HG02970 (cell line): ENCODE measurements at regions not wholly inside any gene's neighbourhood (a gene's known extent, or its start where the extent isn't known, plus 50 kb on each side); places are given as distances from the start of the nearest gene placed in this dataset.
"Not testable (repeated sequence)": the region's sequence is repeated elsewhere in the genome, so short reads cannot be mapped to it uniquely, and the experiment has no call there.

ENCODE experiments used
- ATAC-seq: cut with Tn5 transposase; IDR thresholded peaks from one replicate; pipeline ENCODE4 v1.9.1; 2021; ENCODE audit warnings: mild to moderate bottlenecking, moderate library complexity, moderate number of reproducible peaks; ENCODE audit not compliant: unreplicated experiment, low FRiP score

GRCh38 chr4:162503868-162504267 lies 340.1 kb upstream of the FSTL5 start:
- no peak for ATAC-seq

DNA sequence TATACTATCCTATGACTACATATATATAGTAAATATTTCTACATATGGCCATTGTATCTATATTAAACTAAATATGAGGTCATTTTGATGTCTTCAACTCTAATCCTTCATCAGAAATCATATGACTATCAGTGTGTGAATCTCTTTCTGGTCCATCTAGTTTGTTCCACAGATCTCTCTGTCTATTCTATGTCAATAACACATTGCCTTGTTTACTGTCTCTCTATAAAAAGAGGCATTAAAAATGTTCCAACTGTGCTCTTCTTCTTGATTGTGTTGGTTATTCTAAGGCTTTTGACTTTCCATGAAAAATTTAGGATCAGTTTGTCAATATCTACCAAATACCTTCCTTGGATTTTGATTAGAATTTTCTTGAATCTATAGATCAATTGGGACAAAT lies 338.3 kb upstream of the FSTL5 start:
- ATAC-seq: no peak

DNA sequence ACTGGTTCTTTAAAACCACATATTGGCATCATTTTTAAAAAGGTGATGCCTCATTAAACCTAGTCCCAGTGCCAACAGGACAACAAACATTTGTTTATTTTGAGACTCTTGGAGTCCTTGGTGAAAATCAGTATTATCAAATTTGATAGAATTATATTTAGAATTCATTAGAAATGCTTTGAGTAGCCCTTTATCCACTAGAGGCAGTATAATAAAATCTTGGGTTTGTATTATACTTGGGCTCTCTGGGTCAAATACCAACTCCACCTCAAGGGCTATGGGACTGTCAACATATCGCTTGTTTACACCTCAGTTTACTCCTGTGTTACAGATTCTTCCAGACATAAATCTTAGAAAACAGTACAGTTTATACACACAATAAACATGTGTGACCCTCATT lies 335.7 kb upstream of the FSTL5 start:
- no peak for ATAC-seq

DNA sequence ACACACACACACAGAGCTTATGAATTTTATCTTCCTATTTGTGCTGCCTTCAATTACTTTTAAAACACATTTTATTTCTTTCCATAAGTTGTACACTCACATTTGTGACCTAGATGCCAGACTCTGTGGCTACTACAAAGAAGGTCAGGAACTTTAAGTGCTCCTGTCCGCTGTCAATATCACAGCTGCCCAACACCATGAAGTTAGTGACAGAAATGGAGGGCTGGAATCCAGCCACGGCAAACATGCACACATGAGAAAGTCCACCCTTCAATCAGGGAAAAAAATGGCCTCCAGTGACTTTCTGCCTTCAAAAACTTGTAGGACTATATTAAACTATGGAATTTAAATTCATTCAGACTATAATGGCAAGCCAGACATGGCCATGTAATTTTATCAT lies 334.4 kb upstream of the FSTL5 start:
- no peak for ATAC-seq

- peak; percentile 65 for ATAC-seq
These were observed 333.9 kb upstream of the FSTL5 start for GRCh38 chr4:162497564-162498167.

GRCh38 chr4:162494935-162495334 lies 331.1 kb upstream of the FSTL5 start:
- no peak for ATAC-seq

DNA sequence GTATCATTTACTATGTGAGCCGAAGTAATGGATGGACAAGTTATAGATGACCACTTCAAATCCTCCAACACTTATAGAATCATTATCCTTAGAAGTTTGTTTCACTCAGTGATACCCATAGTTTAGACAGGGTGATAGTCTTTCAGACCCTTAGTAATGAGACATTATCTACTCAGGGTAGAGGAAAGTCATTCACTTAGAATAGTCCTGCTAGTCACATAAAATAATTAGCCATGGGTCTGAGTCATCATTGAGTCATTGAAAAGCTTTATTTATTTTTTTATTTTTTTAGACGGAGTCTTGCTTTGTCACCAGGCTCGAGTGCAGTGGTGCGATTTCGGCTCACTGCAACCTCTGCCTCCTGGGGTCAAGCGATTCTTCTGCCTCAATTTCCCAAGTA lies 321.7 kb upstream of the FSTL5 start:
- no peak for ATAC-seq

- no peak for ATAC-seq
These were observed 311.4 kb upstream of the FSTL5 start for GRCh38 chr4:162475246-162475645.

DNA sequence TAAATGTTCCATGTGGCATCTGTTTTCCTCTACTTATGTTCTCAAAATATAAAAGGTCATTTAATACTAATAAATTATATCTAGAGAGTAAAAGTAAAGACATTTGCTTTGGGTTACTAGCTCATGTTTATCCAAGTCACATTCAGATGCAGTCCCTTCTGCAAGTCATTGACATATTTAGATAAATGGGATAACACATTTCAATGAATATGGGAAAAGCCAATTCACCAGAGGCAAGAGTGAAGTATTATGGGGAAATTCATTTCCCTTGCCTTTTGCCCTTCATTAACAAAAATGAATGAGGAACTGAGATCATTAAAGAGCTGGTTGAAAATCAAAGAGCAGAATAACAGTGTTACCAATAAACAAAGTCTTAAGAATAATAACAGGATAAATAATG lies 306.2 kb upstream of the FSTL5 start:
- no peak for ATAC-seq

DNA sequence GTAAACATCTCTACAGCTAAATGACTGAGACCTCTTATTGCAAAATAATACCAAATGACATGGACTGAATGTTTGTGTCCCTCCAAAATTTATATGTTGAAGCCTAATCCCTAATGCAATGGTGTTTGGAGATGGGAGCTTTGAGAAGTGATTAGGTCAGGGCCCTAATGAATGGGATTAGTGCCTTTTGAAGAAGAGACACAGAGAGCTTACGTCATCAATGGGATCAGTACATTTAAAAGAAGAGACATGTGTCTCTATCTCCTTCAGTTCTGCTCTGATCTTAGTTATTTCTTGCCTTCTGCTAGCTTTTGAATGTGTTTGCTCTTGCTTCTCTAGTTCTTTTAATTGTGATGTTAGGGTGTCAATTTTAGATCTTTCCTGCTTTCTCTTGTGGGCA lies 301.6 kb upstream of the FSTL5 start:
- not testable (repeated sequence) for ATAC-seq

DNA sequence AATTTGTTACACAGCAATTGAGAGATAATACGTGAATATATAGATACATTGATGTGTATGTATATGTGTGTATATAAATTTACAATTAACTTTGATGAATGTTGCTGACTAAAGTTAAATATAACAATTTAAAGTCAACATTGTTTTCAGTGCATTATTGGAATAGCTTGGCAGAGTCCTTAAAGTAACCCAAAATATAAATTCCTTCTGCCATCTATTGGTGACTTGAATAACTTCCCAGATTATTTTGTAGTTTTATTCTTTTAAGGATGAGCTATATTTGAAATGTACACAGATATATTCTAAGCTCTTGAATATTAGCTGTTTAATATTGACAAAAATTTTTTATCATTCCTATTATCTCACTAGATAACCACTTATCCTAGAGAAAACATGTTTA lies 298.2 kb upstream of the FSTL5 start:
- ATAC-seq: no peak

- ATAC-seq: no peak
These were observed 294.3 kb upstream of the FSTL5 start for GRCh38 chr4:162458051-162458450.

DNA sequence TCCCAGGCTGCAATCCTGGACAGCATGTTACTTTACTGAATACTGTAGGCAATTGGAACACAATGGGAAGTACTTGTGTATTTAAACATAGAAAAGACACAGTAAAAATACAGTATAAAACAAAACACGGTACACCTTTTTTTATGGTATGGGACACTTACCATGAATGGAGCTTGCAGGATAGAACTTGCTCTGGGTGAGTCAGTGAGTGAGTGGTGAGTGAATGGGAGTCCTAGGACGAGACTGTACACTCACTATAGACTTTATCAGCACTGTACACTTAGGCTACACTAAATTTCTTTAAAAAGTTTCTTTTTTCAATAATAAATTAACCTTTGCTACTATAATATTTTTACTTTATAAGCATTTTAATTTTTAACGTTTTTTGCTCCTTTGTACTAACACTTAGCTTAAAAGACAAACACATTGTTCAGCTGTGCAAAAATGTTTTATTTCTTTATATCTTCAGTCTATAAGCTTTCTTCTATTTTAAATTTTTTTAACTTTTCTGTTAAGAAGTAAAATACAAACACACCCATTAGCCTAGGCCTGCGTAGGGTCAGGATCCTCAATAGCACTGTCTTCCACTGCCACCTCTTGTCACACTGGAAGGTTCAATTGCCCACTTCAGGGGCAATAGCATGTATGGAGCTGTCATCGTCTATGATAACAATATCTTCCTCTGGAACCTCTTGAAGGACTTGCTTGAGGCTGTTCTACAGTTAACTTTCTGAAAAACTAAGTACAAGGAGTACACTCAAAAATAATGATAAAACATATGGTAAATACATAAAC lies 293.5 kb upstream of the FSTL5 start:
- no peak for ATAC-seq

DNA sequence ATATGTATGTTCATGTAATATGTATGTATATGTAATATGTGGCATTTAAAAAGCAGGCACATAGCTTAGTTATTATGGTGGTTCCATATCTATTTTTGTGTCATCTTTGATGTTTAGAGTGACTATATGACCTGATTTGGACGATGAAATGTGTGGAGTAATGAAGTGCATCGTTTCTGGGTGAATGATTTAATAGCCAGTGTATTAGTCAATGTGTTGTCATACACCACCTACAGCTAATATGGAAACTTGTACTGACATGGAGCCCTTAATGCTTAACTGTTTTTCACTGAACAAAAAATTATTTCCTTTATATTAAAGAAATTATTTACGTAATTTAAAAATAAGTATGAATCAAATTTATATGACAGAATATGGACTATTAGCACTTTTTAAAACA lies 292.3 kb upstream of the FSTL5 start:
- no peak for ATAC-seq

GRCh38 chr4:162450531-162451035 lies 286.8 kb upstream of the FSTL5 start:
- ATAC-seq: no peak

- no peak for ATAC-seq
These were observed 279.7 kb upstream of the FSTL5 start for GRCh38 chr4:162443510-162443909.

DNA sequence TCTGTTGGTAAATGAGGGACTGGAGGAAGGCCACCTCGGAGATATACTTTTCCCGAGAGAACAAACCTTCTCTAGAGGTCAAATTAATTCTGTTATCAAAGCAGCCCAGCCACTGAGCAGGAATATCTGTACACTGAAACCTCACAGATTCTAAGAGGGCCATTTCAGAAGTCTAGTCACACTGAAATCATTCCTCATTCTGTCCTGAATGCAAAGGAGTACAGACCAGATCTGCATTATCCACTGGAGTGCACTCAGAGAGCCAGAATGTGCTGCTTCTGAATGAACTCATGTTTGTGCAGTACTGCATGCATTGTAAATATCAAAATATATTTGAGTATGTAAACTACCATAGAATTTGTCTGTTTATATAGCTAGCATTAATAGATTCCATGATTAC lies 278.3 kb upstream of the FSTL5 start:
- ATAC-seq: no peak

GRCh38 chr4:162422312-162422711 lies 258.5 kb upstream of the FSTL5 start:
- no peak for ATAC-seq

GRCh38 chr4:162410854-162411253 lies 247.1 kb upstream of the FSTL5 start:
- ATAC-seq: no peak

DNA sequence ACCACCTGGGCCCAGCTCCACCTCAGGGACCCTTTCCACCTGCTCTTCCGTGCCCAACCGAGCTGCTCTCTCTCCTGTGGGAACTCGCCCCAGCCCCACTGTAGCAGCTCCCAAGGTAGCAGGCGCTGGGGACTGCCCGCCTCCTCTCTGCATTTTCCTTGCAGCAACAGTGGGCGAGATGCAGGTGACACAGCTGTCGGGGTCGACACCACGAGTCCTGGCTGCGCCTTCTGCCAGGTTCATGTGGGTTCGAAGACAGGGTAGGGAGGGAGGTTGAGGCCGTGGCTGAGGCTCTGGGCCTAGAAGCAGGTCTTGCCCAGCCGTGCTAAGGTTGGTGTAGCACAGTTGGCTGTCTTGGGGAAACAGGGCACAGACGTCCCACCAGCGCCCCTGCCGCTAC lies 245.2 kb upstream of the FSTL5 start:
- ATAC-seq: no peak

- ATAC-seq: no peak
These were observed 244.5 kb upstream of the FSTL5 start for GRCh38 chr4:162408309-162408708.
